ENCODE measurements at regions not wholly inside any gene's neighbourhood (a gene's known extent, or its start where the extent isn't known, plus 50 kb on each side); places are given as distances from the start of the nearest gene placed in this dataset.
"Not testable (repeated sequence)": the region's sequence is repeated elsewhere in the genome, so short reads cannot be mapped to it uniquely, and the experiment has no call there.

DNA sequence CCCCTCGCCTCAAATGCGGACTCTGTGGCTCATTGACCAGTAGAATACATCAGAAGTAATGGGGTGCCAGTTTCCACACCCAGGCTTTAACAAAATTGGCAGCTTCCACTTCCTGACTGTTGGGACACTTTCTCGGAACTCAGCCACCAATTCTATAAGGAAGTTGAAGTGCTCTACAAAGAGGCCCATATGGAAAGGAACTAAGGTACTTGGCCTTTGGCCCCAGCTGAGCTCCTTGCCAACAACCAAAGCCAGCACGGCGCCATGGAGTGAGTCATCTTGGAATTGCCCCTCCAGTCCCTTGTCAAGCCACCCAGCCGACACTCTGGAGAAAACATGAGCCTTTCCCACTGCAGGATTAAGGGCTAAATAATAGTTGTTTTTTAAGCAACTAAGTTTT is 262.2 kb upstream of the INTU start:
- WGBS, 2 donors, result 68 to 69% methylated on average over 6 of the region's 6 CpGs
- H3K27ac ChIP-seq, result no peak overlapping the region
- no peak for DNase-seq
- peaks cover 0 to 9% (median 0%) of the 10 kb centered on the region in 4 donors for H3K4me1 ChIP-seq
- intact Hi-C loops (cut with DNase I), result no loop called here
- TF ChIP-seq POLR2AphosphoS5 (IDR thresholded peaks at IDR 0.05) (no peak), POLR2A (IDR thresholded peaks at IDR 0.05) (no peak), EP300 (IDR thresholded peaks at IDR 0.05) (no peak), CTCF (IDR thresholded peaks at IDR 0.05) (no peak)
- no peaks in the 10 kb centered on the region for H3K36me3 ChIP-seq
- H3K4me3 ChIP-seq, result no peak overlapping the region
- H3K27me3 ChIP-seq, result no peaks in the 10 kb centered on the region
- no peaks in the 10 kb centered on the region for H3K9me3 ChIP-seq

DNA sequence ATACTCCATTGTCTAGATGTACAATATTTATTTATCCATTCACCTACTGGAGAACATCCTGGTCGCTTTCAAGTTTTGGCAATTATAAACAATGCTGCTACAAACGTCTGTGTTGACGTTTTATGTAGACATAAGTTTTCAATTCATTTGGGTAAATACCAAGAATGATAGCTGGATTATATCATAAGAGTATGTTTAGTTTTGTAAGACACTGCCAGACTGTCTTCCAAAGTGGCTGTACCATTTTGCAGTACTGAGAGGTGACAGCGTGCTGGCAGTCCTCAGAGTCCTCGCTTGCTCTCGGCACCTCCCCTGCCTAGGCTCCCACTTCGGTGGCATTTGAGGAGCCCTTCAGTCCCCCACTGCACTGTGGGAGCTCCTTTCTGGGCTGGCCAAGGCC is 253.3 kb upstream of the INTU start:
- no peak overlapping the region for H3K4me3 ChIP-seq
- H3K27ac ChIP-seq, result peak overlapping the region in 3 of 4 donors; percentile 12 to 56 (median 34)
- no peaks in the 10 kb centered on the region for H3K9me3 ChIP-seq
- H3K36me3 ChIP-seq, result no peaks in the 10 kb centered on the region
- H3K4me1 ChIP-seq, result peaks cover 0 to 25% (median 3%) of the 10 kb centered on the region in 4 donors
- DNase-seq, result peak; percentile 68
- intact Hi-C loops (cut with DNase I), result no loop called here
- TF ChIP-seq POLR2AphosphoS5 (IDR thresholded peaks at IDR 0.05), result peak; percentile 84 to 98 (median 95)
- TF ChIP-seq CTCF (IDR thresholded peaks at IDR 0.05), result no peak
- TF ChIP-seq EP300 (IDR thresholded peaks at IDR 0.05), result peak; percentile 53 to 88 (median 74)
- no peak for TF ChIP-seq POLR2A (IDR thresholded peaks at IDR 0.05)
- no peaks in the 10 kb centered on the region for H3K27me3 ChIP-seq
- 78 to 80% methylated on average over 7 of the region's 7 CpGs for WGBS, 2 donors

- H3K4me1 ChIP-seq, result peaks cover 0 to 25% (median 3%) of the 10 kb centered on the region in 4 donors
- H3K4me3 ChIP-seq; intact Hi-C loops (cut with DNase I); H3K36me3 ChIP-seq; DNase-seq; H3K27me3 ChIP-seq; H3K9me3 ChIP-seq: not testable (repeated sequence)
- 90% methylated on average over 18 of the region's 18 CpGs for WGBS, 2 donors
- peak overlapping the region in 3 of 4 donors; percentile 12 to 56 (median 34) for H3K27ac ChIP-seq
These were observed 252.8 kb upstream of the INTU start for GRCh38 chr4:127379948-127380347.

- H3K27ac ChIP-seq, result no peak overlapping the region
- no peaks in the 10 kb centered on the region for H3K9me3 ChIP-seq
- H3K27me3 ChIP-seq, result no peaks in the 10 kb centered on the region
- peaks cover 0 to 25% (median 3%) of the 10 kb centered on the region in 4 donors for H3K4me1 ChIP-seq
- no peaks in the 10 kb centered on the region for H3K36me3 ChIP-seq
- no peak overlapping the region for H3K4me3 ChIP-seq
- DNase-seq, result no peak
- no peak for TF ChIP-seq POLR2A (IDR thresholded peaks at IDR 0.05)
- TF ChIP-seq EP300 (IDR thresholded peaks at IDR 0.05), result no peak
- TF ChIP-seq CTCF (IDR thresholded peaks at IDR 0.05), result no peak
- TF ChIP-seq POLR2AphosphoS5 (IDR thresholded peaks at IDR 0.05), result no peak
- intact Hi-C loops (cut with DNase I), result no loop called here
These were observed 249.1 kb upstream of the INTU start for GRCh38 chr4:127383666-127384065.

DNA sequence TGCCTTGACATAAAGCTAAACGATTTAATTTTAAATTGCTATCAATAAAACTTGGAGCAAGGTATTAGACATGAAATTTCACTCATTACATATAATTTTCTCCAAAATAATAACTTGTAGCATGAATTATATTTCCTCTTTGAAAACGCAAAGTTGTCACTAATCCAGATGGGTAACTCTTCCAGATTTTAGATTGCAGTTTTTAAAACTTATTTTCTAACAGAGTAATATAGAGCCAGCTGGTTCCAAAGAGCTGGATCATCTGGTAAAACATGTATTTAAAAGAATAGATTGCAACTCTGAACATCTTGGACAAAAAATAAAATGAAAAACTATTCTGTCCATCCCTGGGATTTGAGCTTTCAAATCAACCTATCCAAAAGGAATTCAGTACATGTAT is 238.2 kb upstream of the INTU start:
- Histone ChIP-seq H3K27ac (no peak overlapping the region), H3K9me3 (no peaks in the 10 kb centered on the region), H3K36me3 (no peaks in the 10 kb centered on the region), H3K4me3 (no peak overlapping the region), H3K27me3 (no peaks in the 10 kb centered on the region), H3K4me1 (peaks cover 0 to 12% (median 0%) of the 10 kb centered on the region in 4 donors)
- WGBS, 2 donors, result 68 to 77% methylated on average over 2 of the region's 2 CpGs
- no peak for TF ChIP-seq CTCF (IDR thresholded peaks at IDR 0.05)
- intact Hi-C loops (cut with DNase I), result no loop called here
- no peak for DNase-seq
